SK-N-SH (cell line): ENCODE measurements at regions not wholly inside any gene's neighbourhood (a gene's known extent, or its start where the extent isn't known, plus 50 kb on each side); places are given as distances from the start of the nearest gene placed in this dataset.

Experiments
- CTCF ChIA-PET: fragments of 300-600, 350-600 bp; formaldehyde crosslinking; extraction: SDS; loops from one replicate; lab custom pipeline; 2021; lab: Yijun Ruan, JAX
- POLR2A ChIA-PET: fragments of 350-600 bp; sonication (Branson Sonifier 250); formaldehyde crosslinking; extraction: SDS; loops from one replicate; lab custom pipeline; 2020; ENCODE audit warnings: antibody characterized with exemption, inconsistent platforms; lab: Yijun Ruan, JAX
- DNase-seq: peaks from one replicate; pipeline ENCODE4 v3.0.0; 2012
- H2AFZ ChIP-seq: fragments of 200-600 bp; sonication (generic); 2 replicates; pipeline ENCODE4 v1.8.1; 2016; ENCODE audit warnings: antibody characterized with exemption, mild to moderate bottlenecking, low read depth
- H3F3A ChIP-seq: fragments of 200-600 bp; sonication (generic); replicated peaks from 2 replicates; pipeline ENCODE3; 2016; ENCODE audit warnings: antibody characterized with exemption, mild to moderate bottlenecking; ENCODE audit not compliant: insufficient read depth
- H3K27ac ChIP-seq, 2 experiments: fragments of 200-500 bp in 1 of 2; fragments of 200-600 bp in 1 of 2; sonication (Bioruptor generic) in 1 of 2; sonication (generic), shearing (Covaris generic) in 1 of 2; 2 replicates each; pipeline versions ENCODE4 v1.5.1 to v1.6.1; 2014 to 2016; ENCODE audit warnings: low read depth in 2 of 2, inconsistent platforms in 1 of 2, low read length in 1 of 2, mild to moderate bottlenecking in 1 of 2, mixed read lengths in 1 of 2
- H3K27me3 ChIP-seq: fragments of 200-600 bp; sonication (generic), shearing (Covaris generic); 2 replicates; pipeline ENCODE4 v1.6.1; 2016; ENCODE audit warnings: mixed run types; ENCODE audit not compliant: insufficient read depth
- H3K36me3 ChIP-seq, 2 experiments: fragments of 200-500 bp in 1 of 2; fragments of 200-600 bp in 1 of 2; sonication (Bioruptor generic) in 1 of 2; sonication (generic) in 1 of 2; replicated peaks in 1 of 2; 2 replicates each; pipeline versions ENCODE3 to v1.5.1; 2014 to 2016; ENCODE audit warnings: low read length in 1 of 2, mild to moderate bottlenecking in 1 of 2; ENCODE audit not compliant: insufficient read depth in 2 of 2, control insufficient read depth in 1 of 2
- H3K4me1 ChIP-seq, 2 experiments: fragments of 200-500 bp in 1 of 2; fragments of 200-600 bp in 1 of 2; sonication (Bioruptor generic) in 1 of 2; sonication (generic), shearing (Covaris generic) in 1 of 2; 2 replicates each; pipeline versions ENCODE4 v1.5.1 to v1.6.1; 2014 to 2016; ENCODE audit warnings: low read depth in 1 of 2, low read length in 1 of 2, mixed run types in 1 of 2; ENCODE audit not compliant: insufficient read depth in 2 of 2, control insufficient read depth in 1 of 2
- H3K4me2 ChIP-seq: fragments of 200-600 bp; sonication (generic), shearing (Covaris generic); 2 replicates; pipeline ENCODE4 v1.6.1; 2017; ENCODE audit warnings: mixed run types
- H3K4me3 ChIP-seq, 2 experiments: fragments of 200-500 bp in 1 of 2; fragments of 200-600 bp in 1 of 2; sonication (Bioruptor generic) in 1 of 2; sonication (generic), shearing (Covaris generic) in 1 of 2; 2 replicates each; pipeline versions ENCODE4 v1.5.1 to v1.8.1; 2014 to 2016; ENCODE audit warnings: low read depth in 2 of 2, inconsistent platforms in 1 of 2, low read length in 1 of 2, mild to moderate bottlenecking in 1 of 2, mixed read lengths in 1 of 2, moderate library complexity in 1 of 2
- H3K79me2 ChIP-seq: fragments of 200-600 bp; sonication (generic); 2 replicates; pipeline ENCODE4 v1.8.1; 2017; ENCODE audit warnings: mild to moderate bottlenecking; ENCODE audit not compliant: insufficient read depth
- H3K9ac ChIP-seq: fragments of 200-600 bp; sonication (generic); 2 replicates; pipeline ENCODE4 v1.6.1; 2017; ENCODE audit warnings: mixed run types
- H3K9me2 ChIP-seq: fragments of 200-600 bp; sonication (generic); 2 replicates; pipeline ENCODE4 v1.6.1; 2017; ENCODE audit warnings: mixed run types
- H3K9me3 ChIP-seq: fragments of 200-600 bp; sonication (generic); 2 replicates; pipeline ENCODE4 v1.6.1; 2017; ENCODE audit warnings: mixed run types, mild to moderate bottlenecking, moderate library complexity
- H4K20me1 ChIP-seq: fragments of 200-600 bp; sonication (generic); 2 replicates; pipeline ENCODE4 v1.6.1; 2017; ENCODE audit warnings: mild to moderate bottlenecking, mixed run types; ENCODE audit not compliant: insufficient read depth
- CTCF ChIP-seq: fragments of 200-600 bp; sonication (generic); IDR thresholded peaks from 2 replicates; pipeline ENCODE4 v1.6.1; 2017; ENCODE audit warnings: antibody characterized with exemption, mild to moderate bottlenecking, moderate library complexity
- EP300 ChIP-seq, 2 experiments: IDR thresholded peaks; 2 replicates each; pipeline versions ENCODE4 v1.4.0 to v1.6.1; 2012; ENCODE audit warnings: borderline replicate concordance in 1 of 2, low read depth in 1 of 2, low read length in 1 of 2
- FOSL2 ChIP-seq: IDR thresholded peaks from 2 replicates; pipeline ENCODE4 v1.4.0; 2012; ENCODE audit warnings: low read depth, mild to moderate bottlenecking, moderate library complexity, borderline replicate concordance
- IRF3 ChIP-seq: fragments of 150-350 bp; IDR thresholded peaks from 2 replicates; pipeline ENCODE4 v1.6.1; 2016; ENCODE audit warnings: mild to moderate bottlenecking, low read depth, low read length
- JUND ChIP-seq: IDR thresholded peaks from 2 replicates; pipeline ENCODE4 v1.4.0; 2012
- NFIC ChIP-seq: IDR thresholded peaks from 2 replicates; pipeline ENCODE4 v1.4.0; 2012; ENCODE audit warnings: borderline replicate concordance
- NRF1 ChIP-seq: IDR thresholded peaks from 2 replicates; pipeline ENCODE4 v1.6.1; 2012; ENCODE audit warnings: low read depth, mild to moderate bottlenecking, low read length
- PBX3 ChIP-seq: IDR thresholded peaks from 2 replicates; pipeline ENCODE4; 2012
- REST ChIP-seq: IDR thresholded peaks from 2 replicates; pipeline ENCODE4 v1.6.1; 2012; ENCODE audit warnings: mild to moderate bottlenecking, low read depth, low read length, moderate library complexity
- RFX5 ChIP-seq: IDR thresholded peaks from 2 replicates; pipeline ENCODE4 v1.6.1; 2012; ENCODE audit warnings: mild to moderate bottlenecking, improper control_type of control experiment, low read length
- TCF12 ChIP-seq: IDR thresholded peaks from 2 replicates; pipeline ENCODE4 v1.4.0; 2012
- USF1 ChIP-seq: IDR thresholded peaks from 2 replicates; pipeline ENCODE4 v1.4.0; 2012; ENCODE audit warnings: low read depth, borderline replicate concordance
- YY1 ChIP-seq: IDR thresholded peaks from 2 replicates; pipeline ENCODE4 v1.4.0; 2012; ENCODE audit warnings: low read depth, mild to moderate bottlenecking
- ZBTB33 ChIP-seq: IDR thresholded peaks from 2 replicates; pipeline ENCODE4 v1.4.0; 2012; ENCODE audit warnings: low read depth, borderline replicate concordance
- WGBS: methylation state at CpG from one replicate; pipeline ENCODE4 v1.1.6; 2017; ENCODE audit warnings: low lambda C conversion rate; 5-methylcytosine and 5-hydroxymethylcytosine counted together

- no peak for DNase-seq
- no peaks in the 10 kb centered on the region for H3F3A ChIP-seq
- no peak for TF ChIP-seq REST
- no peak for TF ChIP-seq TCF12
- TF ChIP-seq JUND: no peak
- TF ChIP-seq ZBTB33: no peak
- no peak for TF ChIP-seq CTCF
- no peak for TF ChIP-seq RFX5
- no peak for TF ChIP-seq USF1
- TF ChIP-seq PBX3: no peak
- no peak for TF ChIP-seq FOSL2
- TF ChIP-seq NFIC: no peak
- no peak for TF ChIP-seq YY1
- TF ChIP-seq IRF3: no peak
- no peak for TF ChIP-seq EP300 (IDR thresholded peaks at IDR 0.05; ENCODE audit: borderline replicate concordance in 1 of 2, low read depth in 1 of 2, low read length in 1 of 2)
- no peak for TF ChIP-seq NRF1
- TF ChIP-seq, all 33 proteins: peak for 0
- H3K36me3 ChIP-seq: no peaks in the 10 kb centered on the region
- H3K27me3 ChIP-seq: no peaks in the 10 kb centered on the region
- H3K4me2 ChIP-seq: no peak overlapping the region
- H3K79me2 ChIP-seq: no peaks in the 10 kb centered on the region
- no peak overlapping the region for H2AFZ ChIP-seq
- 66% methylated on average over 3 of the region's 3 CpGs for WGBS
- H3K9me2 ChIP-seq: no peaks in the 10 kb centered on the region
- no peaks in the 10 kb centered on the region for H4K20me1 ChIP-seq
- ChIA-PET CTCF (interaction anchor here (0.6 kb wide), 1 partner anchor 55 kb away, joined by 3 read pairs; no protein-coding TSS in a partner anchor), POLR2A (no interaction called here)
- H3K9ac ChIP-seq: no peak overlapping the region
- H3K27ac ChIP-seq: no peak overlapping the region
- H3K9me3 ChIP-seq: no peaks in the 10 kb centered on the region
- H3K4me1 ChIP-seq: no peaks in the 10 kb centered on the region; a peak in 1 of 4 replicates
- no peak overlapping the region for H3K4me3 ChIP-seq
Measured at GRCh38 chr6:66937180-66937579, 1230.2 kb upstream of the EYS start.
